K562 (cell line): ENCODE measurements at regions not wholly inside any gene's neighbourhood (a gene's known extent, or its start where the extent isn't known, plus 50 kb on each side); places are given as distances from the start of the nearest gene placed in this dataset.

Experiments
- CEBPG ChIP-seq, 3 experiments: fragments of 200-800 bp in 1 of 3; sonication (Bioruptor generic) in 1 of 3; sonication (generic) in 1 of 3; formaldehyde crosslinking in 1 of 3; IDR thresholded peaks in 2 of 3; conservative IDR thresholded peaks in 1 of 3; 2 replicates each; pipeline versions ENCODE4 v1.6.1 to v1.8.0; 2016 to 2022; ENCODE audit warnings: missing compliant biosample characterization in 2 of 3, missing genetic modification characterization in 2 of 3, mild to moderate bottlenecking in 1 of 3, missing genetic modification reagents in 1 of 3
- NFYB ChIP-seq: IDR thresholded peaks from 2 replicates; pipeline ENCODE4 v1.6.1; 2011; ENCODE audit warnings: mild to moderate bottlenecking, moderate library complexity; ENCODE audit not compliant: insufficient read length; ENCODE audit errors: extremely low read depth
- RAD51 ChIP-seq: fragments of 450-650 bp; IDR thresholded peaks from 2 replicates; pipeline ENCODE4 v1.7.1; 2016; ENCODE audit warnings: low read depth, mild to moderate bottlenecking, borderline replicate concordance
- TF ChIP-seq, protein P1 (sequence below): fragments of 450-650 bp; IDR thresholded peaks from 2 replicates; pipeline ENCODE4 v1.6.1; 2016; ENCODE audit warnings: mild to moderate bottlenecking, moderate library complexity
- TF ChIP-seq, protein P2 (sequence below): sonication (generic); formaldehyde crosslinking; IDR thresholded peaks from 2 replicates; pipeline ENCODE4 v1.5.0; 2020; ENCODE audit warnings: missing genetic modification reagents

DNA sequence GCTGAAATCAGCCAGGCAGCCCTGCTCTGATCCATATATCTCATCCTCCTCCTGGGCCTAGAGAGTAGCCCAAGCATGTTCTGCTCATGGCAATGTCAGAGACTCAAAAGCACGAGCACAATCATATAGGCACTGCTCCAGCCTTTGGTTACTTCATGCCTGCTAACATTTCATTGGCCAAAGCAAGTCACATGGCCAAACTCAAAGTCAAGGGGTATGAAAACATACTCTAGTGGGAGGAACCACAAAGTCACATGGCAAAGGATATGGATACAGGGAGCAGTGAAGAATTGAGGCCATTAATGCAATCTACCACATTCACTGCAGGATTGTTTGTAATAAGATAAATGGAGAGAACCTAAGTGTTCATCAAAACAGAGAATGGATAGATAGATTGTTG lies 87.8 kb upstream of the SPATS2L start (continued):
- TF ChIP-seq, protein P1, sequence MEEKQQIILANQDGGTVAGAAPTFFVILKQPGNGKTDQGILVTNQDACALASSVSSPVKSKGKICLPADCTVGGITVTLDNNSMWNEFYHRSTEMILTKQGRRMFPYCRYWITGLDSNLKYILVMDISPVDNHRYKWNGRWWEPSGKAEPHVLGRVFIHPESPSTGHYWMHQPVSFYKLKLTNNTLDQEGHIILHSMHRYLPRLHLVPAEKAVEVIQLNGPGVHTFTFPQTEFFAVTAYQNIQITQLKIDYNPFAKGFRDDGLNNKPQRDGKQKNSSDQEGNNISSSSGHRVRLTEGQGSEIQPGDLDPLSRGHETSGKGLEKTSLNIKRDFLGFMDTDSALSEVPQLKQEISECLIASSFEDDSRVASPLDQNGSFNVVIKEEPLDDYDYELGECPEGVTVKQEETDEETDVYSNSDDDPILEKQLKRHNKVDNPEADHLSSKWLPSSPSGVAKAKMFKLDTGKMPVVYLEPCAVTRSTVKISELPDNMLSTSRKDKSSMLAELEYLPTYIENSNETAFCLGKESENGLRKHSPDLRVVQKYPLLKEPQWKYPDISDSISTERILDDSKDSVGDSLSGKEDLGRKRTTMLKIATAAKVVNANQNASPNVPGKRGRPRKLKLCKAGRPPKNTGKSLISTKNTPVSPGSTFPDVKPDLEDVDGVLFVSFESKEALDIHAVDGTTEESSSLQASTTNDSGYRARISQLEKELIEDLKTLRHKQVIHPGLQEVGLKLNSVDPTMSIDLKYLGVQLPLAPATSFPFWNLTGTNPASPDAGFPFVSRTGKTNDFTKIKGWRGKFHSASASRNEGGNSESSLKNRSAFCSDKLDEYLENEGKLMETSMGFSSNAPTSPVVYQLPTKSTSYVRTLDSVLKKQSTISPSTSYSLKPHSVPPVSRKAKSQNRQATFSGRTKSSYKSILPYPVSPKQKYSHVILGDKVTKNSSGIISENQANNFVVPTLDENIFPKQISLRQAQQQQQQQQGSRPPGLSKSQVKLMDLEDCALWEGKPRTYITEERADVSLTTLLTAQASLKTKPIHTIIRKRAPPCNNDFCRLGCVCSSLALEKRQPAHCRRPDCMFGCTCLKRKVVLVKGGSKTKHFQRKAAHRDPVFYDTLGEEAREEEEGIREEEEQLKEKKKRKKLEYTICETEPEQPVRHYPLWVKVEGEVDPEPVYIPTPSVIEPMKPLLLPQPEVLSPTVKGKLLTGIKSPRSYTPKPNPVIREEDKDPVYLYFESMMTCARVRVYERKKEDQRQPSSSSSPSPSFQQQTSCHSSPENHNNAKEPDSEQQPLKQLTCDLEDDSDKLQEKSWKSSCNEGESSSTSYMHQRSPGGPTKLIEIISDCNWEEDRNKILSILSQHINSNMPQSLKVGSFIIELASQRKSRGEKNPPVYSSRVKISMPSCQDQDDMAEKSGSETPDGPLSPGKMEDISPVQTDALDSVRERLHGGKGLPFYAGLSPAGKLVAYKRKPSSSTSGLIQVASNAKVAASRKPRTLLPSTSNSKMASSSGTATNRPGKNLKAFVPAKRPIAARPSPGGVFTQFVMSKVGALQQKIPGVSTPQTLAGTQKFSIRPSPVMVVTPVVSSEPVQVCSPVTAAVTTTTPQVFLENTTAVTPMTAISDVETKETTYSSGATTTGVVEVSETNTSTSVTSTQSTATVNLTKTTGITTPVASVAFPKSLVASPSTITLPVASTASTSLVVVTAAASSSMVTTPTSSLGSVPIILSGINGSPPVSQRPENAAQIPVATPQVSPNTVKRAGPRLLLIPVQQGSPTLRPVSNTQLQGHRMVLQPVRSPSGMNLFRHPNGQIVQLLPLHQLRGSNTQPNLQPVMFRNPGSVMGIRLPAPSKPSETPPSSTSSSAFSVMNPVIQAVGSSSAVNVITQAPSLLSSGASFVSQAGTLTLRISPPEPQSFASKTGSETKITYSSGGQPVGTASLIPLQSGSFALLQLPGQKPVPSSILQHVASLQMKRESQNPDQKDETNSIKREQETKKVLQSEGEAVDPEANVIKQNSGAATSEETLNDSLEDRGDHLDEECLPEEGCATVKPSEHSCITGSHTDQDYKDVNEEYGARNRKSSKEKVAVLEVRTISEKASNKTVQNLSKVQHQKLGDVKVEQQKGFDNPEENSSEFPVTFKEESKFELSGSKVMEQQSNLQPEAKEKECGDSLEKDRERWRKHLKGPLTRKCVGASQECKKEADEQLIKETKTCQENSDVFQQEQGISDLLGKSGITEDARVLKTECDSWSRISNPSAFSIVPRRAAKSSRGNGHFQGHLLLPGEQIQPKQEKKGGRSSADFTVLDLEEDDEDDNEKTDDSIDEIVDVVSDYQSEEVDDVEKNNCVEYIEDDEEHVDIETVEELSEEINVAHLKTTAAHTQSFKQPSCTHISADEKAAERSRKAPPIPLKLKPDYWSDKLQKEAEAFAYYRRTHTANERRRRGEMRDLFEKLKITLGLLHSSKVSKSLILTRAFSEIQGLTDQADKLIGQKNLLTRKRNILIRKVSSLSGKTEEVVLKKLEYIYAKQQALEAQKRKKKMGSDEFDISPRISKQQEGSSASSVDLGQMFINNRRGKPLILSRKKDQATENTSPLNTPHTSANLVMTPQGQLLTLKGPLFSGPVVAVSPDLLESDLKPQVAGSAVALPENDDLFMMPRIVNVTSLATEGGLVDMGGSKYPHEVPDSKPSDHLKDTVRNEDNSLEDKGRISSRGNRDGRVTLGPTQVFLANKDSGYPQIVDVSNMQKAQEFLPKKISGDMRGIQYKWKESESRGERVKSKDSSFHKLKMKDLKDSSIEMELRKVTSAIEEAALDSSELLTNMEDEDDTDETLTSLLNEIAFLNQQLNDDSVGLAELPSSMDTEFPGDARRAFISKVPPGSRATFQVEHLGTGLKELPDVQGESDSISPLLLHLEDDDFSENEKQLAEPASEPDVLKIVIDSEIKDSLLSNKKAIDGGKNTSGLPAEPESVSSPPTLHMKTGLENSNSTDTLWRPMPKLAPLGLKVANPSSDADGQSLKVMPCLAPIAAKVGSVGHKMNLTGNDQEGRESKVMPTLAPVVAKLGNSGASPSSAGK, result peak; percentile 14; the same call in 1 of the 2 replicates
- peak; percentile 11 for TF ChIP-seq NFYB
- TF ChIP-seq, protein P2, sequence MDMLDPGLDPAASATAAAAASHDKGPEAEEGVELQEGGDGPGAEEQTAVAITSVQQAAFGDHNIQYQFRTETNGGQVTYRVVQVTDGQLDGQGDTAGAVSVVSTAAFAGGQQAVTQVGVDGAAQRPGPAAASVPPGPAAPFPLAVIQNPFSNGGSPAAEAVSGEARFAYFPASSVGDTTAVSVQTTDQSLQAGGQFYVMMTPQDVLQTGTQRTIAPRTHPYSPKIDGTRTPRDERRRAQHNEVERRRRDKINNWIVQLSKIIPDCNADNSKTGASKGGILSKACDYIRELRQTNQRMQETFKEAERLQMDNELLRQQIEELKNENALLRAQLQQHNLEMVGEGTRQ (CRISPR knock-in tag), result peak; percentile 83
- TF ChIP-seq CEBPG (CRISPR knock-in tag; IDR thresholded peaks at IDR 0.05), result no peak
- no peak for TF ChIP-seq CEBPG (tag; conservative IDR thresholded peaks at IDR 0.05 in 1 of 2, IDR thresholded peaks at IDR 0.05 in 1 of 2)
- TF ChIP-seq RAD51, result peak; percentile 64
